Liver (tissue), 8 donors: ENCODE measurements at regions not wholly inside any gene's neighbourhood (a gene's known extent, or its start where the extent isn't known, plus 50 kb on each side); places are given as distances from the start of the nearest gene placed in this dataset.

ENCODE experiments used
- DNase-seq: peaks from one replicate; pipeline ENCODE4 v3.0.0-alpha.2; 2017; ENCODE audit warnings: low spot score
- H3K27ac ChIP-seq, 2 donors: one replicate each; pipeline ENCODE4 v1.7.0; 2013; ENCODE audit warnings: inconsistent platforms in 2 of 2, low read length in 2 of 2, control low read depth in 1 of 2, low read depth in 1 of 2, mild to moderate bottlenecking in 1 of 2
- H3K27me3 ChIP-seq, 4 donors: one replicate each; pipeline versions ENCODE4 v1.6.1 to v1.7.0; 2013; ENCODE audit warnings: low read length in 3 of 4, inconsistent platforms in 1 of 4, mild to moderate bottlenecking in 1 of 4, moderate library complexity in 1 of 4; ENCODE audit not compliant: control insufficient read depth in 4 of 4, insufficient read depth in 4 of 4
- H3K36me3 ChIP-seq, 4 donors: one replicate each; pipeline versions ENCODE4 v1.6.1 to v1.7.0; 2013; ENCODE audit warnings: low read length in 3 of 4, mild to moderate bottlenecking in 3 of 4, low read depth in 1 of 4, moderate library complexity in 1 of 4; ENCODE audit not compliant: control insufficient read depth in 4 of 4, insufficient read depth in 3 of 4
- H3K4me1 ChIP-seq, 4 donors: one replicate each; pipeline versions ENCODE4 v1.6.1 to v1.7.0; 2013; ENCODE audit warnings: low read length in 3 of 4, mild to moderate bottlenecking in 3 of 4, moderate library complexity in 1 of 4; ENCODE audit not compliant: control insufficient read depth in 4 of 4, insufficient read depth in 4 of 4
- H3K4me3 ChIP-seq, 3 donors: one replicate each; pipeline versions ENCODE4 v1.6.1 to v1.7.0; 2013; ENCODE audit warnings: low read length in 3 of 3, control low read depth in 1 of 3, low read depth in 1 of 3, mild to moderate bottlenecking in 1 of 3
- H3K9ac ChIP-seq, 2 donors: one replicate each; pipeline ENCODE4 v1.7.0; 2013; ENCODE audit warnings: low read length in 2 of 2, mild to moderate bottlenecking in 2 of 2, moderate library complexity in 2 of 2, control low read depth in 1 of 2, low read depth in 1 of 2
- H3K9me3 ChIP-seq, 4 donors: one replicate each; pipeline versions ENCODE4 v1.6.1 to v1.7.0; 2013; ENCODE audit warnings: low read length in 3 of 4; ENCODE audit not compliant: control insufficient read depth in 4 of 4
- ATF3 ChIP-seq: IDR thresholded peaks from 2 replicates; pipeline ENCODE4 v1.6.1; 2016; ENCODE audit warnings: antibody characterized with exemption
- CTCF ChIP-seq: fragments of 150-350 bp; IDR thresholded peaks from 2 replicates; pipeline ENCODE4 v1.5.1; 2017; ENCODE audit warnings: improper control_type of control experiment, low read depth, low read length; ENCODE audit not compliant: missing input control
- EGR1 ChIP-seq, 2 donors: IDR thresholded peaks; 2 replicates each; pipeline ENCODE4 v1.6.1; 2016 to 2018; ENCODE audit warnings: antibody characterized with exemption in 2 of 2, low read depth in 2 of 2
- FOXA1 ChIP-seq: IDR thresholded peaks from 2 replicates; pipeline ENCODE4 v1.6.1; 2016; ENCODE audit warnings: antibody characterized with exemption
- FOXA2 ChIP-seq: IDR thresholded peaks from 2 replicates; pipeline ENCODE4 v1.6.1; 2016; ENCODE audit warnings: antibody characterized with exemption
- GABPA ChIP-seq, 2 donors: IDR thresholded peaks in 1 of 2; conservative IDR thresholded peaks in 1 of 2; 2 replicates each; pipeline ENCODE4 v1.6.1; 2016; ENCODE audit warnings: antibody characterized with exemption in 2 of 2, mild to moderate bottlenecking in 1 of 2, moderate library complexity in 1 of 2
- HNF4A ChIP-seq, 2 donors: conservative IDR thresholded peaks; 2 replicates each; pipeline ENCODE4 v1.6.1; 2016; ENCODE audit warnings: antibody characterized with exemption in 2 of 2, mild to moderate bottlenecking in 2 of 2
- HNF4G ChIP-seq: IDR thresholded peaks from 2 replicates; pipeline ENCODE4 v1.6.1; 2016; ENCODE audit warnings: antibody characterized with exemption
- JUND ChIP-seq, 2 donors: IDR thresholded peaks; 2 replicates each; pipeline ENCODE4 v1.6.1; 2016; ENCODE audit warnings: antibody characterized with exemption in 2 of 2
- NR2F2 ChIP-seq: IDR thresholded peaks from 2 replicates; pipeline ENCODE4 v1.6.1; 2016; ENCODE audit warnings: antibody characterized with exemption
- RAD21 ChIP-seq, 2 donors: IDR thresholded peaks; 2 replicates each; pipeline ENCODE4 v1.6.1; 2016; ENCODE audit warnings: antibody characterized with exemption in 2 of 2, mild to moderate bottlenecking in 2 of 2
- RXRA ChIP-seq, 2 donors: IDR thresholded peaks; 2 replicates each; pipeline ENCODE4 v1.6.1; 2017 to 2018; ENCODE audit warnings: antibody characterized with exemption in 2 of 2, mild to moderate bottlenecking in 1 of 2
- SP1 ChIP-seq: IDR thresholded peaks from 2 replicates; pipeline ENCODE4 v1.6.1; 2018; ENCODE audit warnings: antibody characterized with exemption, mild to moderate bottlenecking
- TAF1 ChIP-seq: conservative IDR thresholded peaks from 2 replicates; pipeline ENCODE4 v1.6.1; 2016; ENCODE audit warnings: antibody characterized with exemption, mild to moderate bottlenecking
- ZBTB33 ChIP-seq: IDR thresholded peaks from 2 replicates; pipeline ENCODE4 v1.6.1; 2016; ENCODE audit warnings: antibody characterized with exemption
- WGBS: extraction: QIAGEN DNeasy Blood & Tissue Kit; methylation state at CpG from one replicate; pipeline ENCODE4 v1.1.7; 2013; 5-methylcytosine and 5-hydroxymethylcytosine counted together
- TF ChIP-seq, protein P1 (sequence below): IDR thresholded peaks from 2 replicates; pipeline ENCODE4 v1.6.1; 2016; ENCODE audit warnings: antibody characterized with exemption
- TF ChIP-seq, protein P2 (sequence below): IDR thresholded peaks from 2 replicates; pipeline ENCODE4 v1.6.1; 2016; ENCODE audit warnings: antibody characterized with exemption, mild to moderate bottlenecking
- donor health status: healthy.
- donor health status: healthy.
- donor health status: healthy.
- donor health status: healthy.
- donor health status: healthy.

DNA sequence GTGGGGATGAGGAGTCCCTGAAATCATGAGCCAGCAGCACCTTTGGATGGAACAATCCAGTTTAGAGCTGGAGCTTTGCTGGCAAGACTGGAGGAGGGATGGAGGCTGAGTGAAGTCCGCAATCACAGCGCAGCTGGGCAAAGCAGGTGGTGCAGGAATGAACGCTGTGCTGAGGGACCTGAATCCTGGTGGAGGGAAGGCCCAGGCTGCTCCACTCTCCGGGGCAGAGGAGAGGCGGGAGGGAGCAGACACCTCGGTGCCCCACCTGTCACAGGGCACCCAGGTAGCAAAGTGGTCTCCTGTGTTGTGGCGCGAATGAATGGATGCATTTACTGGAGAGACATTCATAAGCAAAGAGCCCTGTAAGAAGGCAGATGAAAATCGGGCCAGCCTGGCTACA lies 124.8 kb upstream of the ANO1 start:
- no peaks in the 10 kb centered on the region for H3K9me3 ChIP-seq
- no peak overlapping the region for H3K9ac ChIP-seq
- WGBS = 92% methylated on average over 9 of the region's 9 CpGs
- H3K27ac ChIP-seq = no peak overlapping the region
- no peaks in the 10 kb centered on the region for H3K36me3 ChIP-seq
- peaks cover 0 to 12% (median 9%) of the 10 kb centered on the region in 4 donors for H3K4me1 ChIP-seq
- no peak for DNase-seq
- H3K4me3 ChIP-seq = no peak overlapping the region
- TF ChIP-seq JUND (IDR thresholded peaks at IDR 0.05) = no peak
- TF ChIP-seq RAD21 (IDR thresholded peaks at IDR 0.05) = no peak
- no peak for TF ChIP-seq FOXA1
- no peak for TF ChIP-seq NR2F2
- H3K27me3 ChIP-seq = no peaks in the 10 kb centered on the region

DNA sequence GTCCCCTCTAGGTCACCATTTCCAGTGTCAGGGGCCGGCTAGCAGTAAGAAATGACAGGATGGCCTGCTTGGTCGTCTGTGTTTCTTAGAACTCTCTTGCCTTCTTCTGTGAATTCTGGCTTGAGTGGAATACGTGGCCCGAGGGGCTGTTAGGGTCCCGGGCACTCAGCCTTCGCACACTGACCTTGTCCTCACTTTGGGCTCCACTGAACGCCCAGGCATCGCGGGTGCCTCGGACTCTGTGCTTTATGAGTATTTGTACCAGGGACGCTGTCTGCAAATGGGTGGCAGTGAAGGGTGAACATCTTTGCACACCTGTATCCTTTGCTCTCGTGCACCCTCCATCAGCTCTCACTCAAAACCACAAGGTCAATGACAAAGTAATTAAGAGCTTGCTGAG lies 123.4 kb upstream of the ANO1 start:
- Histone ChIP-seq H3K27ac (no peak overlapping the region), H3K9me3 (no peaks in the 10 kb centered on the region), H3K4me3 (no peak overlapping the region), H3K9ac (no peak overlapping the region), H3K27me3 (no peaks in the 10 kb centered on the region), H3K4me1 (peaks cover 0 to 12% (median 9%) of the 10 kb centered on the region in 4 donors), H3K36me3 (no peaks in the 10 kb centered on the region)
- DNase-seq = no peak
- TF ChIP-seq, protein P1, sequence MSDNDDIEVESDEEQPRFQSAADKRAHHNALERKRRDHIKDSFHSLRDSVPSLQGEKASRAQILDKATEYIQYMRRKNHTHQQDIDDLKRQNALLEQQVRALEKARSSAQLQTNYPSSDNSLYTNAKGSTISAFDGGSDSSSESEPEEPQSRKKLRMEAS = no peak
- TF ChIP-seq SP1 = no peak
- no peak for TF ChIP-seq GABPA (IDR thresholded peaks at IDR 0.05 in 1 of 2, conservative IDR thresholded peaks at IDR 0.05 in 1 of 2)
- no peak for TF ChIP-seq HNF4A (conservative IDR thresholded peaks at IDR 0.05)
- TF ChIP-seq JUND (IDR thresholded peaks at IDR 0.05) = no peak
- no peak for TF ChIP-seq CTCF
- TF ChIP-seq, protein P2, sequence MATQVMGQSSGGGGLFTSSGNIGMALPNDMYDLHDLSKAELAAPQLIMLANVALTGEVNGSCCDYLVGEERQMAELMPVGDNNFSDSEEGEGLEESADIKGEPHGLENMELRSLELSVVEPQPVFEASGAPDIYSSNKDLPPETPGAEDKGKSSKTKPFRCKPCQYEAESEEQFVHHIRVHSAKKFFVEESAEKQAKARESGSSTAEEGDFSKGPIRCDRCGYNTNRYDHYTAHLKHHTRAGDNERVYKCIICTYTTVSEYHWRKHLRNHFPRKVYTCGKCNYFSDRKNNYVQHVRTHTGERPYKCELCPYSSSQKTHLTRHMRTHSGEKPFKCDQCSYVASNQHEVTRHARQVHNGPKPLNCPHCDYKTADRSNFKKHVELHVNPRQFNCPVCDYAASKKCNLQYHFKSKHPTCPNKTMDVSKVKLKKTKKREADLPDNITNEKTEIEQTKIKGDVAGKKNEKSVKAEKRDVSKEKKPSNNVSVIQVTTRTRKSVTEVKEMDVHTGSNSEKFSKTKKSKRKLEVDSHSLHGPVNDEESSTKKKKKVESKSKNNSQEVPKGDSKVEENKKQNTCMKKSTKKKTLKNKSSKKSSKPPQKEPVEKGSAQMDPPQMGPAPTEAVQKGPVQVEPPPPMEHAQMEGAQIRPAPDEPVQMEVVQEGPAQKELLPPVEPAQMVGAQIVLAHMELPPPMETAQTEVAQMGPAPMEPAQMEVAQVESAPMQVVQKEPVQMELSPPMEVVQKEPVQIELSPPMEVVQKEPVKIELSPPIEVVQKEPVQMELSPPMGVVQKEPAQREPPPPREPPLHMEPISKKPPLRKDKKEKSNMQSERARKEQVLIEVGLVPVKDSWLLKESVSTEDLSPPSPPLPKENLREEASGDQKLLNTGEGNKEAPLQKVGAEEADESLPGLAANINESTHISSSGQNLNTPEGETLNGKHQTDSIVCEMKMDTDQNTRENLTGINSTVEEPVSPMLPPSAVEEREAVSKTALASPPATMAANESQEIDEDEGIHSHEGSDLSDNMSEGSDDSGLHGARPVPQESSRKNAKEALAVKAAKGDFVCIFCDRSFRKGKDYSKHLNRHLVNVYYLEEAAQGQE = no peak
- no peak for TF ChIP-seq FOXA1
- no peak for TF ChIP-seq TAF1
- TF ChIP-seq HNF4G = no peak
- TF ChIP-seq FOXA2 = no peak
- TF ChIP-seq EGR1 (IDR thresholded peaks at IDR 0.05; ENCODE audit: low read depth in 2 of 2) = no peak
- no peak for TF ChIP-seq NR2F2
- TF ChIP-seq ZBTB33 = no peak
- no peak for TF ChIP-seq ATF3
- TF ChIP-seq RXRA (IDR thresholded peaks at IDR 0.05) = no peak
- 93% methylated on average over 12 of the region's 12 CpGs for WGBS
